Left hindlimb (tissue), 1 donor: ENCODE measurements at regions not wholly inside any gene's neighbourhood (a gene's known extent, or its start where the extent isn't known, plus 50 kb on each side); places are given as distances from the start of the nearest gene placed in this dataset.

Experiments
- DNase-seq: peaks from one replicate; pipeline ENCODE4 v3.0.0-alpha.2; 2018

DNA sequence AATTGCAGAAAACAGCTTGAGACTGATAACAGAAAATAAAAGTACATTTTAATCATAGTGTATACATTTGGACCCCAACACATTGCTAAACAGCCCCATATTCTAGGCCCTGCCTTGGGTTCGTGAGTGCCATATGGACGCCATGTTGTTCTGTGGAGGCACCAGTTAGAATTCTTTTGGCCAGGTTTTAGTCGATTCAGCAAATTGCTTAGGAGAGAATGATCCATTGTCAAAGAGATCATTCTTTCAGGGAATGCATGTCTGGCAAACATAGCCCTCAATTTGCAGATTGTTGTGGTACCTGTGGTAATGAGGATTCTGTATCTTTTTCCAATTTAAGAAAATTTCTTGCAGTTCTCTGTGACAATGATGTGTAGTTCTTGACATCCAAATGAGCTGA, 183.6 kb upstream of the DDHD1 start:
- DNase-seq, result no peak

DNA sequence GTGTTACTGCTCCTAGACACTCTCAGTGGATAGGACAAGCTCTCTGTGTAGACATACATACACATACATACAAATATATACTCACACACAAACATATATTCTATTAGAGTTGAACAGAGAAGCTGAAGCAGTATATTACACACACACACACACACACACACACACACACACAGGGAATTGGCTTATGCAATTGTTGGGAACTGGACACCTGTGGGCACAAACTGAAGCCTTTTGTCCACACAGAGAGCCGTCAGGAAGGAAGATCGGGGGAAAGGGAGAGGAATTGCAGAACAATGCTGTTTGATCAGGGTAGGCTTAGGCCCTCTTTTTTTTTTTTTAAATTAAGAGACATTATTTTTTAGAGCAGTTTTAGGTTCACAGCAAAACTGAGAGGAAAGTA, 180.7 kb upstream of the DDHD1 start:
- no peak for DNase-seq

DNA sequence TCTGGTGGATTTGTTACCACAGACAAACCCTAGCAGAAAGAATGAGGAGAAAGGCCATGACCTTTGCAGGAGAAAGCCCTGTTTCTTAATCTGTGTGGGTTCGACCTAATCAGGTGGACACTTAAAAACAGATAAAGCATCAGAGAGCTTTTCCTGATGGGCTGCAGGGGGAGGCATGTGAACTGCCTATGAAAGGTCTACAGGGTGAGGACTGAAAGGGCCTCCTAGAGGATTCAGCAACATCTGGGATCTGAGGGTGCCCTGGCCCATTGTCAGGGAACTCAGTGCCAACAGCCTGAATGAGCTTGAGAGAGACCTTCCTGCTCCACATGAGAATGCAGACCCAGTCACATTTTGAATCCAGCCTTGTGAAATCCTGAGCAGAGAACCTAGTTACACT, 178.8 kb upstream of the DDHD1 start:
- DNase-seq, result no peak

DNA sequence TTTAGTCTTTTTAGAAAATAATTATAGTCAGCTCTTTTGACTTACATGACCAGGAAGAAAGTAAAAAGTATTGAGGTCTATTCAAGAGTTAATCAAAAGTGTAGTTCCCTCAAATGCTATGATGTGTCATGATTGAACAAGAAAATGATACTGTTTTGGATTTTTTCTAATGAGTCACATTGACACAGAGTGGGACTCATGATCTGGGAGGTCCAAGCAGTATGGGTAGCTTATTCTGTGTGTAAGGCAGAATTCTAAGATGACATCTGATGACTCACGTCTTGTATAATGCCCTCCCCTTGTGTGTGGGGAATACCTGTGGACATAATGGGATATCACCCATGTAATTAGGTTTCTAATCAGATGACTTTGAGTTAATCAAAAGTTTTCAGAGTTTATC, 178.1 kb upstream of the DDHD1 start:
- no peak for DNase-seq

DNA sequence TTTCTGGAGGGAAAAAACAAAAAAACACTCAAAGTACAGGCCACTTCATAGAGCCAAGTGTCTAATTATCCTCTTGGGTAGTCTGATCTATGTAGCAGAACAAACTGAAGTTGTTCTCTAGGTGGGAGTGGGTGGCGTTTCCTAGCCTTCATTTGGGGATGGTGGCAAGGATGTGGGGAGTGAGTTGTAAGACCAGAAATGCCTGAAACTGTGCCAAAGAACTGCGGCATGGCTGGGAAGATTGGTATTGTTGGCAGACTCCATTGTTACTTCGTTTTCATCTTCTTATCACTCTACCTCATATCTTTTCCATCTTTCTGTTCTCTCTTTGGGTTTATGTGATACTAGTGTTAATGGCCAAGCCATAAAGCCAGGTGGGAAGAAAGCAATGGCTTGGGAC, 177.3 kb upstream of the DDHD1 start:
- no peak for DNase-seq

DNA sequence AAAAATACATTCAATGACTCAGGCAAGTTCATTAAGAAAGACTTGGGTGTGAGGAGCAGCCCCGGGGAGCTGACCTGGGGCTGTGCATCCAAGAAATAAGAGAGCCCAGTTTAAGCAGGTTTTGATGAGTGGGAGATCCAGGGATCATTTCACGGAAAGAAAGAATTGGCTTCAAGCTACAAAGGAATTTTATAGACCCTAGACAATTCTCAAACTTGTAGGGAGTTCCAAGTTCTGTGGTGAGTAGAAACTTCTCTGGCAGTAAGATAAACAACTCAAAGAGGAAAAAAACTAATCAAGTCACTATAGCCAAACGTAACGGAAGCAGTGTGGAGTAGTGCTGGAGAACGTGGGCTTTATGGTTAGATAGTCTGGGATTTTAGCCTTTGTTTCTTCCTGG, 175.7 kb upstream of the DDHD1 start:
- no peak for DNase-seq

DNA sequence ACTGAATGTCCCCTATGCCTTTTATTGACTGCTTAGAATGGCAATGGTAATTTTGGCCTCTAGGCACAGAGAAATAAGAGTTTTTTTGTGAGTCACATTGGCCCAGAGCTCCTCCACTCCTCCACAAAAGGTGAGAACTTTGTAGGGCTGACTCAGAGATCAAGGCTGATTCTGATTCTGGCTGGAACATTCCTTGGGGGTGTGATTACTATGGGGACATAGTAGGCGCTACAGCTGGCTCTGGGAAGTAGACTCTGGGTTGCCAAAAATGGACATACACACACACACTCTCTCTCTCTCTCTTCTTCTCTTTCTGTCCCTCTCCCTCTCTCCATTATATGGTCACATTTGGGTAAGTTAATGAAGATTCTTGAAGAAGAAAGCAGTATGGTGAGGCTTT, 174.6 kb upstream of the DDHD1 start:
- DNase-seq, result no peak

DNA sequence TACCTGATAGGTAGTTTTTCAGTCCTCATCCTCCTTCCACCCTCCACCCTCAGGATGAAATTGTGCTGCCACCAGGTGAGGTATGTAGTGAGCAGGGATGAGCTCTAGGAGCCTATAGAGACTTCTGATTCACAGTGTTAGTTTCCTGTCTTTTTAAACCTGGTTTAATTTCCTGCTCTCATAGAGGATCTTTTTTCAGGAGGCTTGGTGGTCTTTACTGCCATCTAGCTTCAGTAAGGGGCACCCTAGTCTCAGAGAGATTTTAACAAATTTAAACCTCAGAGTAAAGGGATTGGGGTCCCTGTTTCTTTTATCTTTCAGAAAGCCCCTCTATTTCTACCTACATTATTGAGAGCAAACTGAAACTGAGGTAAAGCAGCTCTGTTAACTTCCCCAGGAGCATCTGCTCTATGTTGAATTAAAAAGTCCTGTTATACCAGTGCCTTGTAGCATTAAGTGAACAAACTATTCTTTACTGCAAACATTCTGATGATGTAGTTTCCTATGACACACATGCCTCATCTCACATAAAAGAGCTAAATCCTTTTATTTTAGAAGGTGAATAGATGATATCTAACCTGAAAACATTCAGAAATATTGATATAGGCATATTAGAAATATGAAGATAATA, 172.2 kb upstream of the DDHD1 start:
- no peak for DNase-seq

DNA sequence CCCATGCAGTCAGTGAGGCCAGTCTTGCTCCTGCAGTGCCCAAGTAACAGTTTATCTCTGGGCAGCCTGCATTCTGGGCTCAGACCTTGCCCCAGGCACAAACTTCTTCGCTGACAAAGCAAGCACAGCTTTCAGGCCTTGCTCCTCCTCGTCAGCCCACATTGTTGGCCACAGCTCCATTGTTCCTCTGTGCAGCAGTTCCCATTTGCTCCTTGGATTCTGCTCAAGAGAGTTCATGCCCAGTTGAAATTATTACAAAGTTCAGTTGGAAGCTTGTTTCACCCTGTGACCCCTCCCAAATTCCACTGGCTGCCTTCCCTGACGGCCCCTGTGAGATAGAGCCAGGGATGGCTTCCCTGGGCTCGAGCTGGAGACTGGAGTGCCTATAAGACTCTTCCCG, 163.4 kb upstream of the DDHD1 start:
- no peak for DNase-seq

DNA sequence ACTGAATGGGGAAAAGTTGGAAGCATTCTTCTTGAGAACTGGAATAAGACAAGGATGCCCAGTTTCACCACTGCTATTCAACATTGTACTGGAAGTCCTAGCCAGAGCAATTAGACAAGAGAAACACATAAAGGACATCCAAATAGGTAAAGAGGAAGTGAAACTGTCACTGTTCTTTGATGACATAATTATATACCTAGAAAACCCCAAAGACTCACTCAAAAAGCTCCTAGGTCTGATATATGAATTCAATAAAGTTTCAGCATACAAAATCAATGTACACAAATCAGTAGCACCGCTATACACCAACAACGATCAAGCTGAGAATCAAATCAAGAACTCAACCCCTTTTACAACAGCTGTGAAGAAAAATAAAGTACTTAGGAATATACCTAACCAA, 157.3 kb upstream of the DDHD1 start:
- no peak for DNase-seq

DNA sequence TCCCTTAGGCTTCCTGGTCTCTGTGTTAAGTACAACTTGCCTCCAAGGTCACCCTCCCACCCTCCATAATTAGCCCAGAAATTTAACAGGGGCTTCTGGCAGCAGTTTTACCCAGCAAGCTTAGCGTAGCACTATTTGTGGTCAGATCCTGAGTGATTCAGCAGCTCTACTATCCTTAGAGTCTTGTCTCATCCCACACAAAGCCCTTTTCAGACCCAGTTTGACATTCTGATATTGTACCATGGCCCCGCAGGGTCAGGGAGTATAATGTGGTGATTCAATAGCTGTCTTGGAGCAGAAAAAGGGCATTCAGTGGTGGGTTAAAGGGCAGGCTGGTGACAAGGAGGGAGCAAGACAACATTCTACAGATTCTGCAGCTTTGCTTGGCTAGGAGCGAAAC, 153.8 kb upstream of the DDHD1 start:
- no peak for DNase-seq

DNA sequence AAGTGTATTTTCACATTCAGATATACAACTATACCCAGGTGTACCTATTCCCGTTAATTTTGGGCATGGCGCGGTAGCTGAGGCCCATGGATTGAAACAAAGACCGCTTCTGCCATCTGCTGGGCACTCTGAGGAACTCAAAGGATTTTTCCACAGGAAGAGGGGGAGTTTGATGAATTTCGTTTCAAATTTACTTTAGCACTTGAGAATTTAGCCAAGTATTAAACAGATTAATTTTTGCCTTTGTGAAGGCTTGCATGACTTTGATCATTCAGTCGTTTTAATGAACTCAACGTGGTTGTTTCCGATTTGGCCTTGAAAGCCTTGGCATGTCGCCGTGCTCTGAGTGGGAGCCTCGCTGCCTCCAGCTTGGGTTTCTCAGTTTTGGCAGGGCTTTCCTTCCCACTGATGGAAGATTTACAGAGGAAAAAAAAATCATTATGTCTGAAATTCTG, 153.2 kb upstream of the DDHD1 start:
- DNase-seq, result peak; percentile 83

DNA sequence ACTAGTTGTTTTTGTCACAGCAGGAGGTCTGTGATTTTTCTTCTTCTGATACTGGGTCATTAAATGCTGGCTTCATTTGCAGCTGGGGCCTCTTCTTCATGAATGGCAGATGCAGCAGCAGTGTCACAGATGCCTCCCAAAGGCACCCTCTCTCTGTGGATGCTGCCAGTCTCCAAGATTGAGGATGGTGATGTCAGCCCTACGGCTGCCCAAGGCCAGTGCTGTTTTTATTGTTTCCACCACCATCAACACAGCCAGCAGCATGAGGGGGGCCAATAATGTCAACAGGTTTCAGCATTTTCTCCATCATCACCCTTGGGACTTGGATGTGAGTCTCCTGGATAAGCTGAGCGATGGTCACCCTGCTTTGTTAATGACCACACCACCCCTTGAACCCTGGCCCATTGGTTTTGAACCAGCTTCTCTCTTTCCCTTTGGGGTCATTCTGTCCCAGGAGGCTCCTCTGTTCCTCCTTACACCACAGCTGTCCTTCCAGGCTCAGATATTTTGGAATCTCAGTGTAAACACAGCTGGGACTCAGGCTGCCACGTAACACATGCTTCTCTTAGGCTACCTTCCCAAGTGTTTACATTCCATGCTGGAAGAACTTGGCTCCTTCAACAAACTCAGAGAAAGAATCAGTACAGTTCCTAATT, 151.7 kb upstream of the DDHD1 start:
- DNase-seq, result no peak

DNA sequence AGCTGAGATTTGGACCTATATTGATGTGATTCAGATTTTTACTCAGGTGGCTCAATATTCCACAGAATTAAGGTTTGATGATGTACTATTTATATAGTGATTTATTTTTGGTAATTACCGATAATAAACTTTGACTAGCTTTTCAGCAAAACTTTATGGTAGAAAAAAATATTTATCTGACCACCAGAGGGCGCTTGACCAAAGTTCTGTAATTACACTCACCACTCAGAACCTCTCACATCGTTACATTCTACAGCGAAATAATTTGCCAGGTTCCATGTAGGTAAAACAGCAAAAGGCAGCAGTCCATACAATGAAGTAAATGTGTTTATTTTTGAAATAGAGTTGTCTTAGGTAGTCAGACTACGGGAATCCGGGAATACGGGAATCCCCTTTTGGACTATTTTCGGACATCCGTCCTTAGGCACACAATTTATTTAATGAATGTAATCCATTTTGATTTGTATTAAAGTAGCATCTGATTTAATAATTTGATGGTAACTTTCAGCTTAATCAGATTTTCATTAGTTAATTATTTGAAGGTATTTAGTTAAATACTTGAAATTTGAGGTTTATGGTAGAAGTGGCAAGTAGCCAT, 143.0 kb upstream of the DDHD1 start:
- no peak for DNase-seq

DNA sequence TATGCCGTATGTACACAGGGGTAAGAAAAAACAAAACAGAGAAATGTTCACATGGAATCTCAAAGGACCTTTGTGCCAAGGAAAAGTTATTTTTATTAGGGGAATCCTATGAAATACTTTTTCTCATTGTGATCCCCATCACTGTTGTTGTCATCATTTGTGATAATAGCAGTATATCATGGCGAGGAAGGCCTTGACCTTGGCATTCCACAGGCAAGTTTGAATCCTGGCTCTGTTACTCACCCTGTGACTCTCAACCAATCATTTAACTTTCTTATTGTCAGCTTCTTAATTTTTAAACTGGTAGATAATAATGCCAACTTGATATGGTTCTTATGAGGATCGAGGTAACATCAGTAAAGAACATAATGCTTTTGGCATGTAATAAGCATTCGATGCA, 142.2 kb upstream of the DDHD1 start:
- DNase-seq, result no peak

DNA sequence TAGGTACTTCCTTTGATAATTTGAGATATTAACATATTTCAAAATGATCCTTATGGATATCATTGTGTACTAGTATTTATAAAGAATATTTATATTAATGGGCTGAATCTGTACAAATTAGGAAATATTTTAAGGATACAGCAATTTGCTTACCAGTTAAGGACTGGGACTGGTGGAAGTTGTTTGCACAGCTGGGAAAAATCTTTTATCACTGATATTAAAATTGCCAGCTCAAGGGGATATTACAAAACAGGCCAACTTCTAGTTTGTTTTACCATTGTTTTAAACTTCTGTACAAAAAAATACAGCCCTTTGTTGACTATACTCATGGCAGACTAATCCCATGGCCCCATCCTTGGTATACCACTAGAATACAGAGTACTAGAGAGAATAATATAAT, 133.2 kb upstream of the DDHD1 start:
- DNase-seq, result no peak

DNA sequence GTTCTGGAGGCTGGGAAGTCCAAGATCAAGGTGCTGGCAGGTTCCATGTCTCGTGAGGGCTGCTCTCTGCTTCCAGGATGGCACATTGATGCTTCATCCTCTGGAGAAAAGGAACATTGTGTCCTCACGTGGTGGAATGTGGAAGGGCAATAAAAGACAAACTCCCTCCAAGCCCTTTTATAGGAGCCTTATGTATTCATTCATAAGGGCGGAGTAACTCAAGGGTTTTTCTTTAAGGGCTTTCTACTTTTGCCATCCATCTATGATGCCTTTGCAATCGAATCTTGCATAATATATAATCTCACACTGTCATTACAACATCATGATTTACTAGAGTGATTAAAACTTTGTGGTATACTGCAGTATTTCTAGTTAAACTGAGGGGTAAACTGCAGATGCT, 132.7 kb upstream of the DDHD1 start:
- no peak for DNase-seq

DNA sequence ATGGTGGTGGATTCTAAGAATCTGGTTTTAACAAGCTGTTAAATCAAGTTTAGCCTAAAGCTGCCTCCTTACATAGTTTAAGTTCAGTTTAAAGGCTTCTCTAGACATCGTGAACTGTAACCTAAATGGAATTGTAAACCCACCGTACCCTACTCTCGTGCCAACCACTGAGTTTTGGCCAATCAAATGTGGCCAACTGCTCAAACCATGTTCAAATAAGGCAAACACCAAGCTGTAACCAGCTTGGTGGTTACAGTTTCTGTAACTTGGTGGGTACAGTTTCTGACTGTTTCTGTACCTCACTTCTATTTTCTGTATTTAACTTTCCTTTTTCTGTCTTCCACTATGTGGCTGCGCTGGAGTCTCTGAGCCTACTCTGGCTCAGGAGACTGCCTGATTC, 131.9 kb upstream of the DDHD1 start:
- DNase-seq, result no peak

DNA sequence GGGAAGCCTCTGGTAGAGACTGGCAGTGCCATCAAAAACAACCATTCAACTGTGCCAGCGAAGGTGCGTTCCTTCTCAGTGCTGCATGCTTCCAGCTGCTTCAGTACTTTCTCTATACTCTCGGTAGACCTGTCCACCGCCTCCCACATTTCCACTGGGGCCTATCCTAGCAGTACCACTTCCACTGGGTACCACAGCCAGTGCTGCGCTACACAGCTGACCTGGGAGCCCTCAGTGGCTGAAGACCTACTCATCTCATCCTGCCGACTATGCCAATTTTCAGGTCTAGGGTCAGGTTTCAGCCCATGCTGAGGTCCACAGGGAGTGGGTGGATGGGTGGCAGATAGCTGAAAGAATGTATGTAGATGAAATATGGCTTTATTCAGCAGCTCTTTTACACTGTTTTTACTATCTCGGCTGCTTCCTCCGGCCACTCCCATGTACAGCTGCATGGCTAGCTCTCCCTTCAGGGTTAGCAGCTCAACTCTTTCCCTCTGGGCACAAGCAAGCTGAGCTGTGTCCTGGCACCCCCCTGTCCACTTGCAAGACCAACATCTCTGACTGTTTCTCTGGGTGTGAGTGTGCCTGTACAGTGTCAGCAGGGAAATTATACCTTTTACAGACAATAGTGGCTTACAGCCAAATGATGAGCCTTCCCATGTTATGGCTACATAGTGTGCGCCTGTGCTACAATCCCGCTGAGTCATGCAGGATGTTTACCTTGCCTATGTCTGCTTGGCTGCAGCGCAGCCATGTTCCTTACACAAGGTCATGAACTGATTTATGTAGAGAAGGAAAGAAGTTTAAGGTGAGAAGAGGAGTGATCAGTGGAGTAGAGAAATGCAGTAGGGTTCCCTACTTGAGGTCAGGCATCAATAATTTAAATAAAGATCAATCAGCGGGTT, 125.7 kb upstream of the DDHD1 start:
- no peak for DNase-seq

DNA sequence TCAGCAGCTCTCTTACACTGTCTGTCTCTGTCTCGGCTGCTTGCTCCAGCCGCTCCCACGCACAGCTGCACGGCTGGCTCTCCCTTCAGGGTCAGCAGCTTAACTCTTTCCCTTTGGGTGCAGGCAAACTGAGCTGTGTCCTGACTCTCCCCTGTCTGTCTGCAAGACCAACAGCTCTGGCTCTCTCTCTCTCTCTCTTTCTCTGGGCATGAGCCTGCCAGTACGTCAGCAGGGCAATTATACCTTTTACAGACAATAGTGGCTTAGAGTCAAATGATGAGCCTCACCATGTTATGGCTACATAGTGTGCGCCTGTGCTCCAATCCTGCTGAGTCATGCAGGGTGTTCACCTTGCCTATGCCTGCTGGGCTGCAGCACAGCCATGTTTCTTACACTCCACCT, 120.5 kb upstream of the DDHD1 start:
- DNase-seq, result no peak

DNA sequence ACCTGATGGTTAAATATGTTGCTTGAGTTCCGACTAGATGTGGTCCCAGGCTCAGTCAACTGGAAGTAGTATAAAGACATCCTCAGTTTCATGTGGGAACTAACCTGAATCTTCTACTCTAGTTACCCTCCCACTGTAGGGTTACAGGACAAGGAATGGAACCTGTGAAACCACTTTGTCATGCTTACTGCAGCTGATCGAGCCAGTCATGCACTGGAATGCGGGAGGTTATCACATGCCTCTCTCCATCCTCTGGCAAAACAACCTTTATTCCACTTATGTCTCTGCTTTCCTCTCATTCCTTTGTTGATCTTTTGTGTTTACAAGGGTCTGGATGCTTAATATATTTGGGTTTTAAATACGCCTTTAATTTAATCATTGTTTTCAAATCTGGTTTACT, 111.9 kb upstream of the DDHD1 start:
- no peak for DNase-seq

DNA sequence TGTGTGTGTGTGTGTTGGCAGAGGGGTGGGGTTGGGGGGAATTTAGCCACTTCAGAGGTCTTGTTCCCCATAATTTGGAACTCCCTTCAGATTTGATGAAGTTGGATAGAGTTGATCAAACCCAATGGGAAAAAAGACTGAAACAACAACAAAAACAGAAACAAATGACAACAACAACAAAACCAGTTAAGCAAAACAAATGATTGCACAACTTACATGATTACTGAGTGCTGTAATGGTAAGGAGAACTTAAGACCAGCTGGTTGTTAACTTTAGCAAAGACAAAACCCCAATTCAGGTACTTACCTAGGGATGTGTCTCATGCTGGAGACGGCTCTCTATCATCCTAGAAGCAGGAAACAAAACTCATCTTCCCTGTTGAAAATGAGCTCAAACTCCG, 107.8 kb upstream of the DDHD1 start:
- no peak for DNase-seq

DNA sequence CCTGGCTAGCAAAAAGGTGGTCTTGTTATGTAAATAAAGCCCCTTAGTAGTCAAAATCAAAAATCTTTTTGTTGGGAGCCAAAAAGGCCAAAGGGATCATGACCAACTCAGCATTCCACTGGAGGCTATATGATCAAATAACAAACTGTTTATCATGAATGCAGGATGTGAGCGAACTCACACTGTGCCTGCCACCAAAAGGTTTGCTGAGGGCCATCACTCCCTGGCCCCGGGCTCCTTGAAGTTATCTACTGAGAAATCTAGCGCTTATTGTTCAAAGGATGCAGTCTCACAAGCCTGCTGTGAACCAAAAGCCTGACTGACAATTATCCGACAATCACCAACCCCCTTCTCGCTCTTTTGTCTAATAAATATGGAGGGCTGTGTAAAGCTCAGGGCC, 107.2 kb upstream of the DDHD1 start:
- no peak for DNase-seq

DNA sequence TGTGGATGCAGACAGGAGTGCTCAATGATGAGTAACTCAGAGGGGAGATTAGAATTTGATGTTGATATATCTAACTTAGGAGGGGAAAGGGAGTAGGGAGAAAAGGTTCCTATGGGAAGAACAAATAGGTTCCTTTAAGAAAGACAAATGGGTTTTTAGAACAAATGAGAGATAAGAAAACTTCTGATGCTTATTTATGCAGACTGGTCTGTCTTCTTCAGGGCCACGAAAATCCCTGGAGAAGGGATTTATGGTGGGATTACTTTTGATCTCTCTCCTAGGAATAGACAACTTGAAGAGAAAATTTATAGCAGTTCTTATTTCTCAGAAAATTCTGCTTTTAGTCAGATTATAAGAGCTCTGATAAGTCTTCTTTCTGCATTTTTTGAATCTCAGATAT, 99.0 kb upstream of the DDHD1 start:
- DNase-seq, result no peak
